ENCODE measurements at regions not wholly inside any gene's neighbourhood (a gene's known extent, or its start where the extent isn't known, plus 50 kb on each side); places are given as distances from the start of the nearest gene placed in this dataset.

GRCh38 chr1:70717211-70717610 is 306.1 kb downstream of the CTH start:
- TF ChIP-seq CTCF (IDR thresholded peaks at IDR 0.05; ENCODE audit: low read depth, low read length) (no peak), EZH2phosphoT487 (IDR thresholded peaks at IDR 0.05; ENCODE audit: low read depth) (no peak)
